Esophagus squamous epithelium (tissue), 4 donors: ENCODE measurements at regions not wholly inside any gene's neighbourhood (a gene's known extent, or its start where the extent isn't known, plus 50 kb on each side); places are given as distances from the start of the nearest gene placed in this dataset.

Experiments used
- POLR2A ChIP-seq, 4 donors: fragments of 450-650 bp; IDR thresholded peaks; one replicate each; pipeline ENCODE4 v1.6.1; 2017; ENCODE audit warnings: antibody characterized with exemption in 4 of 4, mild to moderate bottlenecking in 4 of 4, moderate library complexity in 3 of 4
- TF ChIP-seq, protein P1 (sequence below), 6 experiments: fragments of 450-650 bp in 4 of 6; fragments of 200-600 bp in 2 of 6; sonication (generic) in 2 of 6; IDR thresholded peaks; one replicate each; pipeline ENCODE4 v1.5.1; 2016 to 2019; ENCODE audit warnings: antibody characterized with exemption in 6 of 6, mild to moderate bottlenecking in 4 of 6, moderate library complexity in 4 of 6

- TF ChIP-seq, protein P1, sequence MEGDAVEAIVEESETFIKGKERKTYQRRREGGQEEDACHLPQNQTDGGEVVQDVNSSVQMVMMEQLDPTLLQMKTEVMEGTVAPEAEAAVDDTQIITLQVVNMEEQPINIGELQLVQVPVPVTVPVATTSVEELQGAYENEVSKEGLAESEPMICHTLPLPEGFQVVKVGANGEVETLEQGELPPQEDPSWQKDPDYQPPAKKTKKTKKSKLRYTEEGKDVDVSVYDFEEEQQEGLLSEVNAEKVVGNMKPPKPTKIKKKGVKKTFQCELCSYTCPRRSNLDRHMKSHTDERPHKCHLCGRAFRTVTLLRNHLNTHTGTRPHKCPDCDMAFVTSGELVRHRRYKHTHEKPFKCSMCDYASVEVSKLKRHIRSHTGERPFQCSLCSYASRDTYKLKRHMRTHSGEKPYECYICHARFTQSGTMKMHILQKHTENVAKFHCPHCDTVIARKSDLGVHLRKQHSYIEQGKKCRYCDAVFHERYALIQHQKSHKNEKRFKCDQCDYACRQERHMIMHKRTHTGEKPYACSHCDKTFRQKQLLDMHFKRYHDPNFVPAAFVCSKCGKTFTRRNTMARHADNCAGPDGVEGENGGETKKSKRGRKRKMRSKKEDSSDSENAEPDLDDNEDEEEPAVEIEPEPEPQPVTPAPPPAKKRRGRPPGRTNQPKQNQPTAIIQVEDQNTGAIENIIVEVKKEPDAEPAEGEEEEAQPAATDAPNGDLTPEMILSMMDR (IDR thresholded peaks at IDR 0.05), result no peak
- TF ChIP-seq POLR2A (IDR thresholded peaks at IDR 0.05), result no peak
Measured at GRCh38 chr17:71184716-71185115, 936.1 kb upstream of the SOX9 start.
